ENCODE measurements at regions not wholly inside any gene's neighbourhood (a gene's known extent, or its start where the extent isn't known, plus 50 kb on each side); places are given as distances from the start of the nearest gene placed in this dataset.
A peak's percentile ranks its signal among the peaks of the same experiment; 100 is the strongest.

- TF ChIP-seq, protein P1, sequence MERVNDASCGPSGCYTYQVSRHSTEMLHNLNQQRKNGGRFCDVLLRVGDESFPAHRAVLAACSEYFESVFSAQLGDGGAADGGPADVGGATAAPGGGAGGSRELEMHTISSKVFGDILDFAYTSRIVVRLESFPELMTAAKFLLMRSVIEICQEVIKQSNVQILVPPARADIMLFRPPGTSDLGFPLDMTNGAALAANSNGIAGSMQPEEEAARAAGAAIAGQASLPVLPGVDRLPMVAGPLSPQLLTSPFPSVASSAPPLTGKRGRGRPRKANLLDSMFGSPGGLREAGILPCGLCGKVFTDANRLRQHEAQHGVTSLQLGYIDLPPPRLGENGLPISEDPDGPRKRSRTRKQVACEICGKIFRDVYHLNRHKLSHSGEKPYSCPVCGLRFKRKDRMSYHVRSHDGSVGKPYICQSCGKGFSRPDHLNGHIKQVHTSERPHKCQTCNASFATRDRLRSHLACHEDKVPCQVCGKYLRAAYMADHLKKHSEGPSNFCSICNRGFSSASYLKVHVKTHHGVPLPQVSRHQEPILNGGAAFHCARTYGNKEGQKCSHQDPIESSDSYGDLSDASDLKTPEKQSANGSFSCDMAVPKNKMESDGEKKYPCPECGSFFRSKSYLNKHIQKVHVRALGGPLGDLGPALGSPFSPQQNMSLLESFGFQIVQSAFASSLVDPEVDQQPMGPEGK (CRISPR knock-in tag; IDR thresholded peaks at IDR 0.05; ENCODE audit: borderline replicate concordance), result no peak
- no peak for TF ChIP-seq ZNF8 (CRISPR knock-in tag; IDR thresholded peaks at IDR 0.05)
- no peak for TF ChIP-seq BACH2 (CRISPR knock-in tag; IDR thresholded peaks at IDR 0.05; ENCODE audit: borderline replicate concordance)
Observed at GRCh38 chr3:143190101-143190500, 70.5 kb downstream of the CHST2 start.

DNA sequence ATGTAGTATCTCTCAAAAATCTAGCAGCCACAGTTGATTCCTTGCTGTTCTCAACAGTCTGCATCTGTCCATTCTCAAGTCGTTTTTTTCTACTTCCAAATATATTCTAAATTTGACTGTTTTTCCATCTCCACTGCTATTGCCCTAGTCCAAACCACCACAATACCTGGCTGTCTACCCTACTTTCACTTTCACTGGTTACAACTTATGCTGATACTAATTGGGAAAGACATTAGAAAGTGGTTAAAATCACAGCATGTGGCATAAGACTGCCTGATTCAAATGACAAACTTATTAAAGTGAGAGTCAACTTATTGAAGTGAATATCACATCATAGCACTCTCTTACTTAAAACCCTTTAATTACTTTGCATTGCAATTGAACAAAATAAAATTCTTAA is 72.6 kb downstream of the CHST2 start:
- no peak for ATAC-seq
- TF ChIP-seq, protein P2, sequence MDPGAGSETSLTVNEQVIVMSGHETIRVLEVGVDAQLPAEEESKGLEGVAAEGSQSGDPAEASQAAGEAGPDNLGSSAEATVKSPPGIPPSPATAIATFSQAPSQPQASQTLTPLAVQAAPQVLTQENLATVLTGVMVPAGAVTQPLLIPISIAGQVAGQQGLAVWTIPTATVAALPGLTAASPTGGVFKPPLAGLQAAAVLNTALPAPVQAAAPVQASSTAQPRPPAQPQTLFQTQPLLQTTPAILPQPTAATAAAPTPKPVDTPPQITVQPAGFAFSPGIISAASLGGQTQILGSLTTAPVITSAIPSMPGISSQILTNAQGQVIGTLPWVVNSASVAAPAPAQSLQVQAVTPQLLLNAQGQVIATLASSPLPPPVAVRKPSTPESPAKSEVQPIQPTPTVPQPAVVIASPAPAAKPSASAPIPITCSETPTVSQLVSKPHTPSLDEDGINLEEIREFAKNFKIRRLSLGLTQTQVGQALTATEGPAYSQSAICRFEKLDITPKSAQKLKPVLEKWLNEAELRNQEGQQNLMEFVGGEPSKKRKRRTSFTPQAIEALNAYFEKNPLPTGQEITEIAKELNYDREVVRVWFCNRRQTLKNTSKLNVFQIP (CRISPR knock-in tag; IDR thresholded peaks at IDR 0.05; ENCODE audit: borderline replicate concordance, low read depth), result no peak
- TF ChIP-seq ZFP3 (CRISPR knock-in tag; IDR thresholded peaks at IDR 0.05) (no peak), ARNTL (CRISPR knock-in tag; IDR thresholded peaks at IDR 0.05; ENCODE audit: borderline replicate concordance, low read depth) (no peak), ZFP30 (CRISPR knock-in tag; IDR thresholded peaks at IDR 0.05) (no peak), SNAI2 (CRISPR knock-in tag; IDR thresholded peaks at IDR 0.05) (no peak), GLIS3 (CRISPR knock-in tag; IDR thresholded peaks at IDR 0.05) (no peak)

More at GRCh38 chr3:143190101-143190500, 70.5 kb downstream of the CHST2 start:
- no peak for ATAC-seq

- peak; percentile 93 for ATAC-seq
- peak; percentile 66 for TF ChIP-seq ISL1 (CRISPR knock-in tag; IDR thresholded peaks at IDR 0.05)
- no peak for TF ChIP-seq ESRRG (CRISPR knock-in tag; IDR thresholded peaks at IDR 0.05)
Observed at GRCh38 chr3:143200001-143200924, 80.7 kb downstream of the CHST2 start.

DNA sequence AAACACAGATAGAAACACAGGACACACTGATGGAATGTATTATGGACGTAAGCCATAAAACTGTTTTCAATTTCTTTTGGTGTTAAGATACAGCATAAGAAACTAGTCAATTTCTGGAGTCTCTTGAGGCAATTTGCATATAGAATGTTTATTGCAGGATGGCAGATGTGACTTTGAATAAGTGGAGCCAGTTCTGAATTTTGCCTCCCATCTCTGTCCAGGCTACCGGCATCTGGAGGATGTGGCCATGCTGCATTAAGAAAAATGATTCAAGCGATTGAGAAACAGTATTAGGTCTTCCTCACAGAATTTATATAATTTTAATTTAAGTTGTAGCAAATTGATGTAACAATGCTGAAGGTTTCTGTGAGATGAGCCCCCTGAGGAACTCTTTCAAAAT is 81.5 kb downstream of the CHST2 start:
- ATAC-seq, result peak; percentile 31
- TF ChIP-seq PPARA (CRISPR knock-in tag; IDR thresholded peaks at IDR 0.05; ENCODE audit: borderline replicate concordance) (no peak), GLIS3 (CRISPR knock-in tag; IDR thresholded peaks at IDR 0.05) (no peak), ZFP30 (CRISPR knock-in tag; IDR thresholded peaks at IDR 0.05) (no peak), TCF4 (CRISPR knock-in tag; IDR thresholded peaks at IDR 0.05; ENCODE audit: borderline replicate concordance) (no peak), CREB5 (CRISPR knock-in tag; IDR thresholded peaks at IDR 0.05; ENCODE audit: low read depth) (no peak), TOX (CRISPR knock-in tag; IDR thresholded peaks at IDR 0.05; ENCODE audit: borderline replicate concordance) (no peak), RARB (CRISPR knock-in tag; IDR thresholded peaks at IDR 0.05) (no peak), ISL1 (CRISPR knock-in tag; IDR thresholded peaks at IDR 0.05) (no peak), ARNTL (CRISPR knock-in tag; IDR thresholded peaks at IDR 0.05; ENCODE audit: borderline replicate concordance, low read depth) (no peak), OSR1 (CRISPR knock-in tag; IDR thresholded peaks at IDR 0.05) (no peak)

DNA sequence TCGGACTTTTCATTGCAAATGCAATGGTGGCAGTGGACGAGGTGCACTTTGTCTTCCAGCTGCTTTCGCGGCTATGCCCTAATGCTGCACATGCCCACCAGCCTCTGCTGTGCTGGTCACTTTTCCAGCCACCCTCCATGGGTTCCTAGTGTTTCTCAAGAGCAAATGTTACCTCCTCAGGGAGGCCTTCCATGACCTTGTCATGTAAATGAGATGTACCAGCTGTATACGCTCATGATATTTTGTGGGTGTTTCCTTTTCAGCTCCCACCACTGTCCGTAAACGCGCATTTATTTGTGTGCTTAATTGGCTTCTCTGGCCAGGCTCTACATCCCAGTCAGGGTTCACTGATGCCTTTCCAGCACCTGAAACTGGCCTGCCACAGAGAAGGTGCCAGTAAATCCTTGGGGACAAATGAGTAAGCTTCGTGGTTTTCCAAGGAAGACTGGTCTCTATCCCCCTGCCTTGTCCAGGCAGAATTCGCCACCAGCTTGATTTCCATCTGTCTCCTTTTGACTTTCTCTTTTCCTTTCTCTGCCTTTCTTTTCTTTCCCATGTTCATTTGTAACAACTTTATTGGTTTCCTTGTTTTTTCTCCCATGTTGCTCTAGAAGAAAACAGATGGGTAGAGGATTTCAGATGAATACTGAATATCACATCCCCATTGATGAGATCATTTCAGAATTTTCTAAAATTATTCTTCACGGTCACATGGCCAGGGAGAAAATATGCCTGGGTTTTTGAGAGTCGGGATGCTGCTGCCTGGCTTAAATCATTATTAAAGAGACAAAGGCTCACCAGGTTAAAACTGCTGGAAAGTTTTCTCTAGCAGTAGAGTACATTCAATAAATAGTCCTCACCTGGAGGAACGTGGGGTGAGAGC is 82.5 kb downstream of the CHST2 start:
- no peak for TF ChIP-seq ZFP3 (CRISPR knock-in tag; IDR thresholded peaks at IDR 0.05)
- no peak for TF ChIP-seq TCF4 (CRISPR knock-in tag; IDR thresholded peaks at IDR 0.05; ENCODE audit: borderline replicate concordance)
- no peak for TF ChIP-seq CSDC2 (CRISPR knock-in tag; IDR thresholded peaks at IDR 0.05)
- no peak for TF ChIP-seq GLIS3 (CRISPR knock-in tag; IDR thresholded peaks at IDR 0.05)
- TF ChIP-seq ESRRG (CRISPR knock-in tag; IDR thresholded peaks at IDR 0.05), result no peak
- TF ChIP-seq ZNF565 (CRISPR knock-in tag; conservative IDR thresholded peaks at IDR 0.05; ENCODE audit: low read depth), result no peak
- TF ChIP-seq OSR1 (CRISPR knock-in tag; IDR thresholded peaks at IDR 0.05), result no peak
- TF ChIP-seq TOX (CRISPR knock-in tag; IDR thresholded peaks at IDR 0.05; ENCODE audit: borderline replicate concordance), result no peak
- TF ChIP-seq RARB (CRISPR knock-in tag; IDR thresholded peaks at IDR 0.05), result no peak
- no peak for TF ChIP-seq PPARA (CRISPR knock-in tag; IDR thresholded peaks at IDR 0.05; ENCODE audit: borderline replicate concordance)
- no peak for TF ChIP-seq CREB5 (CRISPR knock-in tag; IDR thresholded peaks at IDR 0.05; ENCODE audit: low read depth)
- TF ChIP-seq, protein P1 (CRISPR knock-in tag; IDR thresholded peaks at IDR 0.05; ENCODE audit: borderline replicate concordance), result no peak
- TF ChIP-seq ISL1 (CRISPR knock-in tag; IDR thresholded peaks at IDR 0.05), result no peak
- no peak for TF ChIP-seq SNAI2 (CRISPR knock-in tag; IDR thresholded peaks at IDR 0.05)
- TF ChIP-seq, protein P2 (CRISPR knock-in tag; IDR thresholded peaks at IDR 0.05; ENCODE audit: borderline replicate concordance, low read depth), result no peak
- ATAC-seq, result no peak

All from SK-N-SH treated with all-trans-retinoic acid at 6 μM for 48 hours (cell line).